ENCODE measurements at regions not wholly inside any gene's neighbourhood (a gene's known extent, or its start where the extent isn't known, plus 50 kb on each side); places are given as distances from the start of the nearest gene placed in this dataset.

- Histone ChIP-seq H3K36me3 (replicated peaks in 1 of 2; ENCODE audit: control insufficient read depth in 1 of 2, insufficient read depth in 2 of 2, low read length in 1 of 2) (no peaks in the 10 kb centered on the region), H3K4me1 (ENCODE audit: control insufficient read depth in 1 of 2, insufficient read depth in 2 of 2, low read depth in 1 of 2, low read length in 1 of 2) (no peaks in the 10 kb centered on the region; a peak in 1 of 4 replicates), H2AFZ (ENCODE audit: low read depth) (no peak overlapping the region), H3K9ac (no peak overlapping the region), H3K9me2 (no peaks in the 10 kb centered on the region), H3K79me2 (ENCODE audit: insufficient read depth) (no peaks in the 10 kb centered on the region), H3K9me3 (peaks cover 5% of the 10 kb centered on the region; the same call in 1 of the 2 replicates), H3F3A (replicated peaks; ENCODE audit: insufficient read depth) (peaks cover 8% of the 10 kb centered on the region), H3K4me2 (no peak overlapping the region), H3K27ac (ENCODE audit: low read depth in 2 of 2, low read length in 1 of 2) (no peak overlapping the region), H3K4me3 (ENCODE audit: low read depth in 2 of 2, low read length in 1 of 2) (no peak overlapping the region), H3K27me3 (ENCODE audit: insufficient read depth) (no peaks in the 10 kb centered on the region), H4K20me1 (ENCODE audit: insufficient read depth) (no peaks in the 10 kb centered on the region)
- DNase-seq = no peak
- ChIA-PET CTCF (no interaction called here), POLR2A (no interaction called here)
- 85% methylated on average over 1 of the region's 1 CpG for WGBS (ENCODE audit: low lambda C conversion rate)
- TF ChIP-seq MXI1 (IDR thresholded peaks at IDR 0.05; ENCODE audit: low read depth, low read length) (no peak), RXRA (IDR thresholded peaks at IDR 0.05; ENCODE audit: borderline replicate concordance, low read depth) (no peak), EP300 (IDR thresholded peaks at IDR 0.05; ENCODE audit: borderline replicate concordance in 1 of 2, low read depth in 1 of 2, low read length in 1 of 2) (no peak), FOXJ3 (CRISPR knock-in tag; IDR thresholded peaks at IDR 0.05) (no peak)
Measured at GRCh38 chr11:108994887-108995286, 330.0 kb downstream of the DDX10 start.

- no peak overlapping the region for H3K4me2 ChIP-seq
- no peaks in the 10 kb centered on the region; a peak in 1 of 4 replicates for H3K4me1 ChIP-seq (ENCODE audit: control insufficient read depth in 1 of 2, insufficient read depth in 2 of 2, low read depth in 1 of 2, low read length in 1 of 2)
- H3K9me3 ChIP-seq = peaks cover 5% of the 10 kb centered on the region; the same call in 1 of the 2 replicates
- no peaks in the 10 kb centered on the region for H3K36me3 ChIP-seq (replicated peaks in 1 of 2; ENCODE audit: control insufficient read depth in 1 of 2, insufficient read depth in 2 of 2, low read length in 1 of 2)
- no peak overlapping the region for H3K27ac ChIP-seq (ENCODE audit: low read depth in 2 of 2, low read length in 1 of 2)
- no peak overlapping the region for H3K4me3 ChIP-seq (ENCODE audit: low read depth in 2 of 2, low read length in 1 of 2)
- H3K9me2 ChIP-seq = no peaks in the 10 kb centered on the region
- no peaks in the 10 kb centered on the region for H3K27me3 ChIP-seq (ENCODE audit: insufficient read depth)
- POLR2A ChIA-PET = no interaction called here
- CTCF ChIA-PET = no interaction called here
- DNase-seq = no peak
- H3K9ac ChIP-seq = no peak overlapping the region
- no peaks in the 10 kb centered on the region for H4K20me1 ChIP-seq (ENCODE audit: insufficient read depth)
- H2AFZ ChIP-seq (ENCODE audit: low read depth) = no peak overlapping the region
- TF ChIP-seq FOXJ3 (CRISPR knock-in tag; IDR thresholded peaks at IDR 0.05) = no peak
- TF ChIP-seq RXRA (IDR thresholded peaks at IDR 0.05; ENCODE audit: borderline replicate concordance, low read depth) = no peak
- TF ChIP-seq MAX (IDR thresholded peaks at IDR 0.05; ENCODE audit: low read depth) = no peak
- TF ChIP-seq REST (IDR thresholded peaks at IDR 0.05; ENCODE audit: low read depth, low read length) = no peak
- no peak for TF ChIP-seq ZBTB33 (IDR thresholded peaks at IDR 0.05; ENCODE audit: borderline replicate concordance, low read depth)
- TF ChIP-seq JUND (IDR thresholded peaks at IDR 0.05) = no peak
- TF ChIP-seq IRF3 (IDR thresholded peaks at IDR 0.05; ENCODE audit: low read depth, low read length) = no peak
- TF ChIP-seq MXI1 (IDR thresholded peaks at IDR 0.05; ENCODE audit: low read depth, low read length) = no peak
- TF ChIP-seq FOSL2 (IDR thresholded peaks at IDR 0.05; ENCODE audit: borderline replicate concordance, low read depth) = no peak
- TF ChIP-seq TEAD4 (IDR thresholded peaks at IDR 0.05; ENCODE audit: borderline replicate concordance, insufficient read depth) = no peak
- no peak for TF ChIP-seq TCF12 (IDR thresholded peaks at IDR 0.05)
- TF ChIP-seq ELF1 (IDR thresholded peaks at IDR 0.05) = no peak
- no peak for TF ChIP-seq TAF1 (IDR thresholded peaks at IDR 0.05; ENCODE audit: borderline replicate concordance, low read depth, low read length)
- TF ChIP-seq RAD21 (IDR thresholded peaks at IDR 0.05; ENCODE audit: low read length) = no peak
- H3F3A ChIP-seq (replicated peaks; ENCODE audit: insufficient read depth) = peaks cover 8% of the 10 kb centered on the region
- no peaks in the 10 kb centered on the region for H3K79me2 ChIP-seq (ENCODE audit: insufficient read depth)
Measured at GRCh38 chr11:108997826-108998225, 333.0 kb downstream of the DDX10 start.

All from SK-N-SH (cell line).